Heart left ventricle (tissue), 13 donors: ENCODE measurements at regions not wholly inside any gene's neighbourhood (a gene's known extent, or its start where the extent isn't known, plus 50 kb on each side); places are given as distances from the start of the nearest gene placed in this dataset.

Source experiments
- CTCF ChIP-seq, 12 donors: fragments of 200-600 bp; sonication (generic) in 4 of 12; IDR thresholded peaks; one replicate each; pipeline versions ENCODE4 v1.5.0 to v1.8.0; 2018 to 2022; ENCODE audit warnings: antibody characterized with exemption in 12 of 12, mild to moderate bottlenecking in 5 of 12
- POLR2A ChIP-seq, 2 donors: fragments of 450-650 bp; IDR thresholded peaks; one replicate each; pipeline ENCODE4 v1.6.1; 2017; ENCODE audit warnings: antibody characterized with exemption in 2 of 2, mild to moderate bottlenecking in 2 of 2, moderate library complexity in 2 of 2
- donor health status: ischemic (EF 13 %, LVEDD 7.1; RV severe dilation, severe dysfunction).
- donor health status: DM: no; HTN: yes; CAD: no.
- donor health status: DM: no; HTN: no; CAD: no.
- donor health status: ischemic (EF 25% LVEDD 6.9; RV normal size, moderate dysfunction).
- donor health status: ischemic (EF 25% LVEDD 5.7; RV mildly dilated, moderate dysfunction).
- donor health status: ischemic (EF 35%, LVEDD 5.7; RV mildly dilated, moderate dysfunction).
- donor health status: nonischemic (EF 11% LVEDD 7.7; RV severe dilation, severe dysfunction).
- donor health status: DM: yes; HTN: yes; CAD: no.
- donor health status: PGD.
- donor health status: ischemic (EF 29% LVEDD 5.4; RV normal size, mild dysfunction).
- donor health status: nonischemic (EF 23%, LVEDD 6.1; RV moderate dilation, normal function).

GRCh38 chr6:145305670-145306069 is 429.6 kb downstream of the EPM2A start:
- TF ChIP-seq CTCF (IDR thresholded peaks at IDR 0.05) (no peak), POLR2A (IDR thresholded peaks at IDR 0.05) (no peak)
